MM.1S (cell line): ENCODE measurements at regions not wholly inside any gene's neighbourhood (a gene's known extent, or its start where the extent isn't known, plus 50 kb on each side); places are given as distances from the start of the nearest gene placed in this dataset.

Experiments used
- DNase-seq: peaks from one replicate; pipeline ENCODE4 v3.0.0-alpha.2; 2015
- H2AFZ ChIP-seq: fragments of 300-600 bp; sonication (generic); 2 replicates; pipeline ENCODE4 v1.6.0; 2016; ENCODE audit warnings: antibody characterized with exemption, low read length
- H3F3A ChIP-seq: fragments of 300-600 bp; sonication (generic); 2 replicates; pipeline ENCODE4 v1.6.1; 2016; ENCODE audit warnings: mild to moderate bottlenecking, antibody characterized with exemption, low read length, moderate library complexity, mixed read lengths; ENCODE audit not compliant: insufficient read depth
- H3K27ac ChIP-seq: fragments of 300-600 bp; sonication (generic); 2 replicates; pipeline ENCODE4 v1.5.1; 2016; ENCODE audit warnings: mild to moderate bottlenecking, low read length
- H3K27me3 ChIP-seq: fragments of 300-600 bp; sonication (generic); replicated peaks from 2 replicates; pipeline ENCODE4 v1.6.0; 2016; ENCODE audit warnings: low read length; ENCODE audit not compliant: insufficient read depth
- H3K36me3 ChIP-seq: fragments of 300-600 bp; sonication (generic); replicated peaks from 2 replicates; pipeline ENCODE4 v1.6.1; 2016; ENCODE audit warnings: mild to moderate bottlenecking, low read length, mixed read lengths; ENCODE audit not compliant: insufficient read depth
- H3K4me1 ChIP-seq: fragments of 300-600 bp; sonication (generic); 2 replicates; pipeline ENCODE4 v1.6.1; 2016; ENCODE audit warnings: low read length, mixed read lengths
- H3K4me2 ChIP-seq: fragments of 300-600 bp; sonication (generic); 2 replicates; pipeline ENCODE4 v1.6.0; 2016; ENCODE audit warnings: low read depth, low read length
- H3K4me3 ChIP-seq: fragments of 300-600 bp; sonication (generic); 2 replicates; pipeline ENCODE4 v1.5.1; 2016; ENCODE audit warnings: low read length, mixed read lengths
- H3K79me2 ChIP-seq: fragments of 300-600 bp; sonication (generic); 2 replicates; pipeline ENCODE4 v1.6.1; 2016; ENCODE audit warnings: mixed run types, low read length, mixed read lengths
- H3K9ac ChIP-seq: fragments of 300-600 bp; sonication (generic); 2 replicates; pipeline ENCODE4 v1.6.1; 2016; ENCODE audit warnings: low read length, mixed read lengths
- H3K9me2 ChIP-seq: fragments of 300-600 bp; sonication (generic); replicated peaks from 2 replicates; pipeline ENCODE4 v1.6.1; 2016; ENCODE audit warnings: mild to moderate bottlenecking, low read length, mixed read lengths; ENCODE audit not compliant: insufficient read depth
- H3K9me3 ChIP-seq: fragments of 300-600 bp; sonication (generic); replicated peaks from 2 replicates; pipeline ENCODE4 v1.6.1; 2016; ENCODE audit warnings: mild to moderate bottlenecking, low read length, mixed read lengths; ENCODE audit not compliant: insufficient read depth
- H4K20me1 ChIP-seq: fragments of 300-600 bp; sonication (generic); 2 replicates; pipeline ENCODE4 v1.6.1; 2016; ENCODE audit warnings: mild to moderate bottlenecking, low read length, moderate library complexity, mixed read lengths; ENCODE audit not compliant: insufficient read depth
- EZH2 ChIP-seq: fragments of 300-600 bp; sonication (generic); optimal IDR thresholded peaks from 2 replicates; pipeline ENCODE3; 2017; ENCODE audit warnings: low read depth, mild to moderate bottlenecking, antibody characterized with exemption, low read length, mixed read lengths
- EZH2phosphoT487 ChIP-seq: fragments of 300-600 bp; sonication (generic); IDR thresholded peaks from 2 replicates; pipeline ENCODE4 v1.6.1; 2018; ENCODE audit warnings: antibody characterized with exemption, low read length
- TF ChIP-seq, protein P1 (sequence below): fragments of 300-600 bp; sonication (generic); IDR thresholded peaks from 2 replicates; pipeline ENCODE4 v1.5.1; 2016; ENCODE audit warnings: antibody characterized with exemption, low read length, mixed read lengths

DNA sequence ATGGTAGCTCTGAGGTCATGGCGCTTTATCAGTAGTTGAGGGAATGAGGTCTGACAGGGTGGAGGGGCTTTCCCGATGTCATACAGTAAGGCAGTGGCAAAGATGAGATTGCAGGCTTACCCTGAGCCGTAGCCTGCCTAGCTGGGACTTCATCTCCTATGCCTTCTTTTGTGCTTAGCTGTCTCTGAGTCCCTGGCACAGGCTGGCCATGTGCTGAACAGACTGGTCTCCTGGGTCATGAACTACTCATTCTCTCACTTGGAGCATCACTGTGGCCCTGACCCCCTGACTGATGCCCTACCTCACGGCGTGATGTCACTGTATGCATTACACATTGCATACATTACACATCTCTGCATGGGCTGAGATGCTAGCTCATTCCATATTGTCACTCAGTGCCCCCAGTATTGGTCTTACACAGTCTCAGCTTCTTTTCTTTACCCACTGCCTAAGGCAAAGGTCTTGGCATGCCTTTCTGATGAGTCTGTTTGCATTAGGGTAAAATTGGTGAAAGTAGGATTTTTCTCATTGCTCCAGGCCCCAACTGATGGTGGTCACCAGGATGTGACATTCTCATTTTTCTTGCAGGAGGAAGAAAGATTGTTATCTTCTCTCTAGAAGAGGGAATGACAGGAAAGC lies 389.4 kb upstream of the CADM1 start:
- Histone ChIP-seq H3F3A (no peaks in the 10 kb centered on the region), H3K4me2 (no peak overlapping the region), H3K36me3 (no peaks in the 10 kb centered on the region), H3K4me3 (no peak overlapping the region), H3K9ac (no peak overlapping the region), H3K79me2 (no peaks in the 10 kb centered on the region), H3K9me3 (no peaks in the 10 kb centered on the region), H3K27ac (no peak overlapping the region), H3K9me2 (no peaks in the 10 kb centered on the region), H4K20me1 (no peaks in the 10 kb centered on the region), H3K4me1 (no peaks in the 10 kb centered on the region), H3K27me3 (no peaks in the 10 kb centered on the region), H2AFZ (no peak overlapping the region)
- no peak for DNase-seq
- no peak for TF ChIP-seq EZH2phosphoT487
- TF ChIP-seq, protein P1, sequence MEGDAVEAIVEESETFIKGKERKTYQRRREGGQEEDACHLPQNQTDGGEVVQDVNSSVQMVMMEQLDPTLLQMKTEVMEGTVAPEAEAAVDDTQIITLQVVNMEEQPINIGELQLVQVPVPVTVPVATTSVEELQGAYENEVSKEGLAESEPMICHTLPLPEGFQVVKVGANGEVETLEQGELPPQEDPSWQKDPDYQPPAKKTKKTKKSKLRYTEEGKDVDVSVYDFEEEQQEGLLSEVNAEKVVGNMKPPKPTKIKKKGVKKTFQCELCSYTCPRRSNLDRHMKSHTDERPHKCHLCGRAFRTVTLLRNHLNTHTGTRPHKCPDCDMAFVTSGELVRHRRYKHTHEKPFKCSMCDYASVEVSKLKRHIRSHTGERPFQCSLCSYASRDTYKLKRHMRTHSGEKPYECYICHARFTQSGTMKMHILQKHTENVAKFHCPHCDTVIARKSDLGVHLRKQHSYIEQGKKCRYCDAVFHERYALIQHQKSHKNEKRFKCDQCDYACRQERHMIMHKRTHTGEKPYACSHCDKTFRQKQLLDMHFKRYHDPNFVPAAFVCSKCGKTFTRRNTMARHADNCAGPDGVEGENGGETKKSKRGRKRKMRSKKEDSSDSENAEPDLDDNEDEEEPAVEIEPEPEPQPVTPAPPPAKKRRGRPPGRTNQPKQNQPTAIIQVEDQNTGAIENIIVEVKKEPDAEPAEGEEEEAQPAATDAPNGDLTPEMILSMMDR: no peak
- no peak for TF ChIP-seq EZH2

DNA sequence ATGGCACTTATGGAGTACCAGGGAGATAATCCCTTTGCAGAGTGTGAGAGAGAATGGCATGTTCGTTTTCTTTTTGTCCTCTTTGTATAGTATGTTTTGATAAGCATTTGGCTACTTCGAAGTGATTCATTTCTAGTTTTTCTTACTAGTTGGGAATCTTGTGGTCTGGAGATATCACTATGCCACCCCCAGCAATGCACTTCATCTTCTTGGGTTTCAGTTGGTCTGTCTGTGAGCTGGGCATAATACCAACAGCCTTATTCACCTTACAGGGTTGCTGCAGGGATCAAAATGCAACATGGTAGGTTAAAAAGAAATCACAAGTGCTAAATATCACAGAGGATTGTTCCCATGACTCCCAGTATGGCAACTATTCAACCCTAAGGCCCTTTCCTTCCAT lies 387.8 kb upstream of the CADM1 start:
- Histone ChIP-seq H3K9me3 (no peaks in the 10 kb centered on the region), H3K4me3 (no peak overlapping the region), H3K36me3 (no peaks in the 10 kb centered on the region), H3F3A (no peaks in the 10 kb centered on the region), H3K9me2 (no peaks in the 10 kb centered on the region), H3K4me1 (no peaks in the 10 kb centered on the region), H3K79me2 (no peaks in the 10 kb centered on the region), H4K20me1 (no peaks in the 10 kb centered on the region), H3K27ac (no peak overlapping the region), H3K9ac (no peak overlapping the region), H3K4me2 (no peak overlapping the region), H2AFZ (no peak overlapping the region), H3K27me3 (no peaks in the 10 kb centered on the region)
- no peak for DNase-seq
- TF ChIP-seq EZH2phosphoT487: no peak
- TF ChIP-seq, protein P1: no peak
- no peak for TF ChIP-seq EZH2

DNA sequence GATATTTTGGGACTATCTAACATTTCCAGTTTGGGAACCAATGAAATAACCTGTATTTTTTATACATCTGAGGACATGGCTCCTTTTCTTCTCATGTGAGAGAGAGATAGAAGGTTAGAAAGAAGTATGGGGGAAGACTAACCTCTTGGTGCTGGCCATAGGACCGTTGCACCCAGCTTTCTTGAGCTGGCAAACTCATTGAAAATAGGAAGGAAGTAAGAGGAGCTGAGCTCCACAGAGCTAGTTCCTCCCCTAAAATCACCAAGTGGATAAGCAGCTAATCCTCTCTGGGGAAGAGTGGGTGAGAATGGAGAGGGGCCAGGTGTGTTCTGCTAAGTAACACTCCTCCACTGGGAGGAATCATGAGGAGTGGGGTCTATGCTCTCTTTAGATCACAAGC lies 387.4 kb upstream of the CADM1 start:
- H3K9ac ChIP-seq: no peak overlapping the region
- no peaks in the 10 kb centered on the region for H4K20me1 ChIP-seq
- H3K27me3 ChIP-seq: no peaks in the 10 kb centered on the region
- no peaks in the 10 kb centered on the region for H3F3A ChIP-seq
- no peak for DNase-seq
- no peaks in the 10 kb centered on the region for H3K9me3 ChIP-seq
- H3K27ac ChIP-seq: no peak overlapping the region
- no peaks in the 10 kb centered on the region for H3K4me1 ChIP-seq
- H3K4me3 ChIP-seq: no peak overlapping the region
- no peak overlapping the region for H3K4me2 ChIP-seq
- H3K79me2 ChIP-seq: no peaks in the 10 kb centered on the region
- H3K9me2 ChIP-seq: no peaks in the 10 kb centered on the region
- TF ChIP-seq, protein P1: no peak
- no peak for TF ChIP-seq EZH2phosphoT487
- no peaks in the 10 kb centered on the region for H3K36me3 ChIP-seq
- H2AFZ ChIP-seq: no peak overlapping the region
